SU-DHL-6 (cell line): ENCODE measurements at regions not wholly inside any gene's neighbourhood (a gene's known extent, or its start where the extent isn't known, plus 50 kb on each side); places are given as distances from the start of the nearest gene placed in this dataset.

ENCODE experiments used
- H2AFZ ChIP-seq: fragments of 200-600 bp; sonication (generic); 2 replicates; pipeline ENCODE4 v1.6.1; 2014; ENCODE audit warnings: low read depth, mild to moderate bottlenecking, moderate library complexity, mixed read lengths, antibody characterized with exemption, low read length; ENCODE audit not compliant: severe bottlenecking
- H3F3A ChIP-seq: fragments of 200-600 bp; shearing (Covaris generic); 2 replicates; pipeline ENCODE4 v1.6.0; 2016; ENCODE audit warnings: antibody characterized with exemption, mild to moderate bottlenecking; ENCODE audit not compliant: insufficient read depth
- H3K27ac ChIP-seq: fragments of 200-600 bp; sonication (generic); 2 replicates; pipeline ENCODE4 v1.5.1; 2016; ENCODE audit warnings: low read depth, mild to moderate bottlenecking, low read length, moderate library complexity, mixed read lengths
- H3K27me3 ChIP-seq: fragments of 200-600 bp; sonication (generic), shearing (Covaris generic); 2 replicates; pipeline ENCODE4 v1.6.0; 2014; ENCODE audit warnings: mild to moderate bottlenecking, low read length
- H3K36me3 ChIP-seq: fragments of 200-600 bp; sonication (generic); 2 replicates; pipeline ENCODE4 v1.6.1; 2014; ENCODE audit warnings: mild to moderate bottlenecking, low read length, mixed read lengths
- H3K4me2 ChIP-seq: fragments of 300-600, 200-600 bp; shearing (Covaris generic), sonication (generic); 2 replicates; pipeline ENCODE4 v1.6.0; 2014; ENCODE audit warnings: low read length, low read depth, mild to moderate bottlenecking; ENCODE audit not compliant: poor library complexity, severe bottlenecking
- H3K4me3 ChIP-seq: fragments of 200-600 bp; sonication (generic); 2 replicates; pipeline ENCODE4 v1.5.1; 2014; ENCODE audit warnings: antibody characterized with exemption, low read length, mild to moderate bottlenecking, mixed read lengths; ENCODE audit not compliant: insufficient read depth, poor library complexity, severe bottlenecking
- H3K79me2 ChIP-seq: fragments of 200-600 bp; sonication (generic); 2 replicates; pipeline ENCODE4 v1.6.1; 2014; ENCODE audit warnings: mild to moderate bottlenecking, low read length, moderate library complexity; ENCODE audit not compliant: insufficient read depth
- H3K9ac ChIP-seq: fragments of 200-600 bp; sonication (generic); 2 replicates; pipeline ENCODE4 v1.7.0; 2014; ENCODE audit warnings: mild to moderate bottlenecking, low read length
- H3K9me2 ChIP-seq: fragments of 200-600 bp; sonication (generic); replicated peaks from 2 replicates; pipeline ENCODE4 v1.6.1; 2014; ENCODE audit warnings: low read length; ENCODE audit not compliant: insufficient read depth
- H3K9me3 ChIP-seq: fragments of 200-600 bp; sonication (generic); 2 replicates; pipeline ENCODE4 v1.6.1; 2014; ENCODE audit warnings: low read length, mixed read lengths; ENCODE audit not compliant: insufficient read depth
- H4K20me1 ChIP-seq: fragments of 200-600 bp; sonication (generic); 2 replicates; pipeline ENCODE4 v1.6.1; 2014; ENCODE audit warnings: low read depth, mild to moderate bottlenecking, antibody characterized with exemption, low read length, moderate library complexity, mixed read lengths
- EZH2phosphoT487 ChIP-seq: fragments of 200-600 bp; sonication (generic), shearing (Covaris generic); conservative IDR thresholded peaks from 2 replicates; pipeline ENCODE4 v1.6.1; 2018; ENCODE audit warnings: mild to moderate bottlenecking, antibody characterized with exemption, low read length, moderate library complexity, mixed read lengths
- TF ChIP-seq, protein P1 (sequence below): fragments of 200-600 bp; sonication (generic); IDR thresholded peaks from one replicate; pipeline ENCODE4 v1.5.1; 2017; ENCODE audit warnings: antibody characterized with exemption, mild to moderate bottlenecking, low read length, moderate library complexity; ENCODE audit not compliant: insufficient read depth, poor library complexity, severe bottlenecking

DNA sequence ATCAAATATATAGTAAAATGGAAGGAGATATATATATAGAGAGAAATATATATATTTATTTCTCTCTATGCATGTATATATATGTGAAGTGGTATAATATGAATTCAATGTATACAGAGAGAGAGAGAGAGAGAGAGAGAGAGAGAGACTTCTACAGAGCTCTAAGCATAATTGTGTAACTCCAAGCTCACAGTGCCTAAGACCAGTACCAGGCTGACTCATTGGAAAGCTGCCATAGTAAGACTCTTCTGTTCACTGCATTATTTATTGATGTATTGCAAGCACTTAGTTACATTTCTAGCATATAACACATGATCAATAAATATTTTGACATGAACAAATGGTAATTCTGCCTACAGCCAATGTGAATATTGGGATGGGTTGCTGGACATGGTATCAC, 1734.7 kb downstream of the SLITRK1 start:
- H3K9me2 ChIP-seq: no peaks in the 10 kb centered on the region
- no peaks in the 10 kb centered on the region for H3K36me3 ChIP-seq
- TF ChIP-seq, protein P1, sequence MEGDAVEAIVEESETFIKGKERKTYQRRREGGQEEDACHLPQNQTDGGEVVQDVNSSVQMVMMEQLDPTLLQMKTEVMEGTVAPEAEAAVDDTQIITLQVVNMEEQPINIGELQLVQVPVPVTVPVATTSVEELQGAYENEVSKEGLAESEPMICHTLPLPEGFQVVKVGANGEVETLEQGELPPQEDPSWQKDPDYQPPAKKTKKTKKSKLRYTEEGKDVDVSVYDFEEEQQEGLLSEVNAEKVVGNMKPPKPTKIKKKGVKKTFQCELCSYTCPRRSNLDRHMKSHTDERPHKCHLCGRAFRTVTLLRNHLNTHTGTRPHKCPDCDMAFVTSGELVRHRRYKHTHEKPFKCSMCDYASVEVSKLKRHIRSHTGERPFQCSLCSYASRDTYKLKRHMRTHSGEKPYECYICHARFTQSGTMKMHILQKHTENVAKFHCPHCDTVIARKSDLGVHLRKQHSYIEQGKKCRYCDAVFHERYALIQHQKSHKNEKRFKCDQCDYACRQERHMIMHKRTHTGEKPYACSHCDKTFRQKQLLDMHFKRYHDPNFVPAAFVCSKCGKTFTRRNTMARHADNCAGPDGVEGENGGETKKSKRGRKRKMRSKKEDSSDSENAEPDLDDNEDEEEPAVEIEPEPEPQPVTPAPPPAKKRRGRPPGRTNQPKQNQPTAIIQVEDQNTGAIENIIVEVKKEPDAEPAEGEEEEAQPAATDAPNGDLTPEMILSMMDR: no peak
- no peak for TF ChIP-seq EZH2phosphoT487
- H3K27me3 ChIP-seq: no peaks in the 10 kb centered on the region
- H3F3A ChIP-seq: no peaks in the 10 kb centered on the region
- no peaks in the 10 kb centered on the region for H3K9me3 ChIP-seq
- no peak overlapping the region for H3K4me3 ChIP-seq
- H3K27ac ChIP-seq: no peak overlapping the region
- no peaks in the 10 kb centered on the region for H4K20me1 ChIP-seq
- H2AFZ ChIP-seq: no peak overlapping the region
- no peak overlapping the region for H3K4me2 ChIP-seq
- H3K79me2 ChIP-seq: no peaks in the 10 kb centered on the region
- no peak overlapping the region for H3K9ac ChIP-seq

DNA sequence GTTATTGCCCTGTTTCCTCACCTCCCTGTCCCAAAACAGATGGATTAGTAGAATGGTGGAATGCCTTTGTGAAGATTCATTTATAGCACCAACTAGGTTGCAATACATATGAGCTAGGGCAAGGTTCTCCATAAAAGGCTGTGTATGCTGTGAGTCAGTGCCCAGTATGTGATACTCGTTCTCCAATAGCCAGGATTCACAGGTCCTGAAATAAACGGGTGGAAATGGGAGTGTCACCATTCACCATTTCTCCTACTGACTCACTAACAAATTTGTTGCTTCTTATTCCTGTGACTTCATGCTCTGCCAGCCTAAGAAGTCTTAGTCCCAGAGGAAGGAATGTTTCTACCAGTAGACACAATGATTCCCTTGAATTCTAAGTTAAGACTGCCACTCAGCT, 1745.4 kb downstream of the SLITRK1 start:
- H3K27ac ChIP-seq: no peak overlapping the region
- no peaks in the 10 kb centered on the region for H3F3A ChIP-seq
- TF ChIP-seq, protein P1: no peak
- TF ChIP-seq EZH2phosphoT487: no peak
- H3K36me3 ChIP-seq: no peaks in the 10 kb centered on the region
- H3K27me3 ChIP-seq: no peaks in the 10 kb centered on the region
- H3K9me3 ChIP-seq: no peaks in the 10 kb centered on the region
- H2AFZ ChIP-seq: no peak overlapping the region
- H3K79me2 ChIP-seq: no peaks in the 10 kb centered on the region
- H3K9ac ChIP-seq: no peak overlapping the region
- no peak overlapping the region for H3K4me2 ChIP-seq
- no peaks in the 10 kb centered on the region for H4K20me1 ChIP-seq
- no peaks in the 10 kb centered on the region for H3K9me2 ChIP-seq
- H3K4me3 ChIP-seq: no peak overlapping the region

DNA sequence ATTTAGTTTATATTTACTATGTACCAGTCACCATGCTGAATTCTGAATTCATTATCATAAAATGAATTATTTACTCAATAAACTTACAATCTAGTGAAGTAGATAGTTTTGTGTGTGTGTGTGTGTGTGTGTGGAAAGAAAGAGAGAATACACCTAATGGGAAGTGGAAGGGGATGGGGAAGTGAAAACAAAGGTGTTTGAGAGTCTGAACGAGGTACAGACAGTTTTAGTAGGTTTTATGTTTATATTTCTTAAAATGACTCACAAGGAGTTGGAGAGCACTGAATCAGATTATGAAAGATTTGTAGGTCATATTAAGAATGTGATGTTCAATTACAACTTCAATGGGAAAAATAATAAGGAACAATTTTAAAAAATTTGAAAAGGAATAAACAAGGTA, 1753.0 kb downstream of the SLITRK1 start:
- Histone ChIP-seq H2AFZ (no peak overlapping the region), H4K20me1 (no peaks in the 10 kb centered on the region), H3K9me2 (no peaks in the 10 kb centered on the region), H3K9me3 (no peaks in the 10 kb centered on the region), H3K9ac (no peak overlapping the region), H3K4me3 (no peak overlapping the region), H3K27ac (no peak overlapping the region), H3K4me2 (no peak overlapping the region), H3K27me3 (no peaks in the 10 kb centered on the region), H3F3A (no peaks in the 10 kb centered on the region), H3K36me3 (no peaks in the 10 kb centered on the region), H3K79me2 (no peaks in the 10 kb centered on the region)
- TF ChIP-seq, protein P1: no peak
- TF ChIP-seq EZH2phosphoT487: no peak
